Neural progenitor cell (in vitro differentiated cells): ENCODE measurements at regions not wholly inside any gene's neighbourhood (a gene's known extent, or its start where the extent isn't known, plus 50 kb on each side); places are given as distances from the start of the nearest gene placed in this dataset.

Experiments
- DNase-seq: peaks from one replicate; pipeline ENCODE4 v3.0.0-alpha.2; 2016; ENCODE audit warnings: low spot score
- H2AFZ ChIP-seq: fragments of 200-600 bp; sonication (generic); replicated peaks from 2 replicates; pipeline ENCODE4 v1.6.1; 2016; ENCODE audit warnings: antibody characterized with exemption
- H3F3A ChIP-seq: fragments of 200-600 bp; sonication (generic); 2 replicates; pipeline ENCODE4 v1.6.1; 2016; ENCODE audit warnings: antibody characterized with exemption, low read depth
- H3K27ac ChIP-seq: fragments of 200-600 bp; sonication (generic); 2 replicates; pipeline ENCODE4 v1.5.1; 2016; ENCODE audit warnings: mild to moderate bottlenecking
- H3K27me3 ChIP-seq: fragments of 200-600 bp; sonication (generic); 2 replicates; pipeline ENCODE4 v1.6.1; 2016; ENCODE audit warnings: mild to moderate bottlenecking, moderate library complexity
- H3K36me3 ChIP-seq: fragments of 200-600 bp; sonication (generic); 2 replicates; pipeline ENCODE4 v1.5.1; 2016
- H3K4me1 ChIP-seq: fragments of 200-600 bp; sonication (generic); 2 replicates; pipeline ENCODE4 v1.6.1; 2016; ENCODE audit warnings: mixed run types
- H3K4me2 ChIP-seq: fragments of 200-600 bp; sonication (generic); 2 replicates; pipeline ENCODE4 v1.6.1; 2016
- H3K4me3 ChIP-seq: fragments of 200-600 bp; sonication (generic); 2 replicates; pipeline ENCODE4 v1.5.1; 2016
- H3K79me2 ChIP-seq: fragments of 200-600 bp; sonication (generic); 2 replicates; pipeline ENCODE4 v1.6.1; 2016; ENCODE audit warnings: low read depth
- H3K9ac ChIP-seq: fragments of 200-600 bp; sonication (generic); 2 replicates; pipeline ENCODE4 v1.6.1; 2016
- H3K9me3 ChIP-seq: fragments of 200-600 bp; sonication (generic); 2 replicates; pipeline ENCODE4 v1.5.1; 2016; ENCODE audit warnings: low read depth
- H4K20me1 ChIP-seq: fragments of 200-600 bp; sonication (generic); 2 replicates; pipeline ENCODE4 v1.6.1; 2016; ENCODE audit warnings: low read depth
- H3K27ac Mint-ChIP-seq: 3 replicates; pipeline ENCODE4 v1.8.0; 2021; ENCODE audit warnings: mixed read lengths
- H3K27me3 Mint-ChIP-seq: 2 replicates; pipeline ENCODE4 v1.8.0; 2022; ENCODE audit warnings: low read depth, mild to moderate bottlenecking, inconsistent platforms, moderate library complexity, mixed read lengths; ENCODE audit not compliant: insufficient read depth
- H3K36me3 Mint-ChIP-seq: 3 replicates; pipeline ENCODE4 v1.8.0; 2021; ENCODE audit warnings: mixed read lengths
- H3K4me1 Mint-ChIP-seq: 3 replicates; pipeline ENCODE4 v1.8.0; 2021; ENCODE audit warnings: mixed read lengths
- H3K4me3 Mint-ChIP-seq: 3 replicates; pipeline ENCODE4 v1.8.0; 2021; ENCODE audit warnings: mild to moderate bottlenecking, moderate library complexity, mixed read lengths
- H3K9me3 Mint-ChIP-seq: 3 replicates; pipeline ENCODE4 v1.8.0; 2020; ENCODE audit warnings: mixed read lengths
- EZH2 ChIP-seq: fragments of 200-600 bp; sonication (generic); IDR thresholded peaks from 2 replicates; pipeline ENCODE4 v1.6.1; 2017; ENCODE audit warnings: antibody characterized with exemption, mild to moderate bottlenecking, moderate library complexity
- EZH2phosphoT487 ChIP-seq: fragments of 200-600 bp; sonication (generic); IDR thresholded peaks from 2 replicates; pipeline ENCODE4 v1.6.1; 2017; ENCODE audit warnings: antibody characterized with exemption
- TF ChIP-seq, protein P1 (sequence below): fragments of 200-600 bp; sonication (generic); IDR thresholded peaks from 2 replicates; pipeline ENCODE4 v1.5.1; 2017; ENCODE audit warnings: antibody characterized with exemption, mild to moderate bottlenecking

DNA sequence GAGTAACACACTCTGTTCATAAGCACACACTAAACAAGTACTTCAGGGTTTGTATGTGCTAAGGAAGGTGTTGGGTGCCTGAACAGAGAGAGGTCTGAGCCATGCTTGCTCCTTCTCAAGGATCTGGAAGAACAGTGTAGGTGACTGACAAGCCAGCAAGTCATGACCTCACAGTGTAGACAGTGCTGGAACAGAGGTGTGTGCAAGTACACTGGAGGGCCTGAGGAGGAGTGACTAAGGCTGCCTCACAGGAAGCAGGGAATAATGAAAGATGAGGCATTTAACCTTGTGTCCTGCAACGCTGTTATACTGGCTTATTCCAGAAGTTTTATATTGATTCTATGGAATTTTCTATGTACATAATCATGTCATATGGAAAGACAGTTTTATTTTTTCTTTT lies 83.9 kb downstream of the TMEM174 start:
- TF ChIP-seq EZH2 (no peak), EZH2phosphoT487 (no peak)
- TF ChIP-seq, protein P1, sequence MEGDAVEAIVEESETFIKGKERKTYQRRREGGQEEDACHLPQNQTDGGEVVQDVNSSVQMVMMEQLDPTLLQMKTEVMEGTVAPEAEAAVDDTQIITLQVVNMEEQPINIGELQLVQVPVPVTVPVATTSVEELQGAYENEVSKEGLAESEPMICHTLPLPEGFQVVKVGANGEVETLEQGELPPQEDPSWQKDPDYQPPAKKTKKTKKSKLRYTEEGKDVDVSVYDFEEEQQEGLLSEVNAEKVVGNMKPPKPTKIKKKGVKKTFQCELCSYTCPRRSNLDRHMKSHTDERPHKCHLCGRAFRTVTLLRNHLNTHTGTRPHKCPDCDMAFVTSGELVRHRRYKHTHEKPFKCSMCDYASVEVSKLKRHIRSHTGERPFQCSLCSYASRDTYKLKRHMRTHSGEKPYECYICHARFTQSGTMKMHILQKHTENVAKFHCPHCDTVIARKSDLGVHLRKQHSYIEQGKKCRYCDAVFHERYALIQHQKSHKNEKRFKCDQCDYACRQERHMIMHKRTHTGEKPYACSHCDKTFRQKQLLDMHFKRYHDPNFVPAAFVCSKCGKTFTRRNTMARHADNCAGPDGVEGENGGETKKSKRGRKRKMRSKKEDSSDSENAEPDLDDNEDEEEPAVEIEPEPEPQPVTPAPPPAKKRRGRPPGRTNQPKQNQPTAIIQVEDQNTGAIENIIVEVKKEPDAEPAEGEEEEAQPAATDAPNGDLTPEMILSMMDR: no peak
- Histone ChIP-seq H2AFZ (no peak overlapping the region), H3K27ac (no peak overlapping the region), H3K36me3 (no peaks in the 10 kb centered on the region), H3K4me2 (no peak overlapping the region), H3K9me3 (no peaks in the 10 kb centered on the region), H3K9ac (no peak overlapping the region), H4K20me1 (no peaks in the 10 kb centered on the region), H3K27me3 (peaks cover 14% of the 10 kb centered on the region), H3K79me2 (no peaks in the 10 kb centered on the region), H3F3A (no peaks in the 10 kb centered on the region), H3K4me1 (peaks cover 10% of the 10 kb centered on the region), H3K4me3 (no peak overlapping the region)
- H3K4me3 Mint-ChIP-seq: no peak overlapping the region
- no peak for DNase-seq
- peaks cover 6% of the 10 kb centered on the region for H3K4me1 Mint-ChIP-seq
- peaks cover 4% of the 10 kb centered on the region for H3K9me3 Mint-ChIP-seq
- no peak overlapping the region for H3K27ac Mint-ChIP-seq
- peaks cover 6% of the 10 kb centered on the region for H3K27me3 Mint-ChIP-seq
- no peaks in the 10 kb centered on the region for H3K36me3 Mint-ChIP-seq

DNA sequence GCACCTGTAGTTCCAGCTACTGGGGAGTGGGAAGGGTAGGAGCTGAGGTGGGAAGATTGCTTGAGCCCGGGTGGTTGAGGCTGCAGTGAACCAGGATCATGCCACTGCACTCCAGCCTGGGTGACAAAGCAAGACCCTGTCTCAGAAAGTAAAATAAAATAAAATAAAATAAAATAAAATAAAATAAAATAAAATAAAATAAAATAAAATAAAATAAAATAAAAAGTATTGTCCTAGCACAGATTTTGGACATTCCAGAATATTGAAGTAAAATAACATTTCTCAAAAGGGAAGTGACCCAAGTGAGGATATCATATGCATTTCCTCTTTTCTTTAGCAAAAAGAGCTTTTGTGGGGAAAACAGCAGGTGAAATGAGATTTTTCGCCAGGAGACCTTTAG lies 83.5 kb downstream of the TMEM174 start:
- no peaks in the 10 kb centered on the region for H3K79me2 ChIP-seq
- Mint-ChIP-seq H3K4me3 (no peak overlapping the region), H3K9me3 (peaks cover 4% of the 10 kb centered on the region), H3K4me1 (peaks cover 6% of the 10 kb centered on the region), H3K27me3 (peaks cover 6% of the 10 kb centered on the region), H3K36me3 (no peaks in the 10 kb centered on the region), H3K27ac (no peak overlapping the region)
- no peak overlapping the region for H3K27ac ChIP-seq
- H3F3A ChIP-seq: no peaks in the 10 kb centered on the region
- H2AFZ ChIP-seq: no peak overlapping the region
- no peak for DNase-seq
- peaks cover 10% of the 10 kb centered on the region for H3K27me3 ChIP-seq
- H3K9me3 ChIP-seq: no peaks in the 10 kb centered on the region
- no peak overlapping the region for H3K4me3 ChIP-seq
- TF ChIP-seq EZH2 (no peak), EZH2phosphoT487 (no peak)
- TF ChIP-seq, protein P1: no peak
- H4K20me1 ChIP-seq: no peaks in the 10 kb centered on the region
- H3K4me1 ChIP-seq: peaks cover 10% of the 10 kb centered on the region
- H3K9ac ChIP-seq: no peak overlapping the region
- no peaks in the 10 kb centered on the region for H3K36me3 ChIP-seq
- no peak overlapping the region for H3K4me2 ChIP-seq

DNA sequence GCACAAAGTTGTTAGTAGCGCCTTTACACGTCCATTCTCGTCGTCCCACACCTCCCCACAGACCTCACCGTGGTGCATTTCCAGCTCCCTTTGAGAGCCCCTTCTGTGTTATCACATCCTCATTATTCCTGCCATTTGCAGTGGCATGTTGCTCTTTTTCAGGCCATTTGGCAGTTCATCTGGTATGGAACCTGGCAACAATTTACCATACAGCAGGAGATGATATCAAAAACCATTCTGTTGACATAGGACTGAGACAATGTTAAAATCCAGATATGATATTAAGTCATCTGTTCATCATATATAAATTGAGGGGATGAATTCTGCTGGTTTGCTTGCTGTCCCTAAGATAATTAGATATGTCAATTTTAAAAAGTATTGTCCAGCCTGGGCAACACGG lies 83.0 kb downstream of the TMEM174 start:
- H3K4me1 Mint-ChIP-seq: peaks cover 6% of the 10 kb centered on the region
- DNase-seq: no peak

More for the DNA sequence above, 83.0 kb downstream of the TMEM174 start:
- Histone ChIP-seq H3K4me2 (no peak overlapping the region), H3K79me2 (no peaks in the 10 kb centered on the region), H3F3A (no peaks in the 10 kb centered on the region), H4K20me1 (no peaks in the 10 kb centered on the region), H3K27ac (no peak overlapping the region), H2AFZ (no peak overlapping the region), H3K27me3 (peaks cover 8% of the 10 kb centered on the region), H3K9ac (no peak overlapping the region), H3K9me3 (no peaks in the 10 kb centered on the region), H3K4me3 (no peak overlapping the region), H3K36me3 (no peaks in the 10 kb centered on the region), H3K4me1 (peaks cover 10% of the 10 kb centered on the region)
- H3K36me3 Mint-ChIP-seq: no peaks in the 10 kb centered on the region
- peaks cover 6% of the 10 kb centered on the region for H3K27me3 Mint-ChIP-seq
- H3K9me3 Mint-ChIP-seq: peaks cover 4% of the 10 kb centered on the region
- no peak overlapping the region for H3K27ac Mint-ChIP-seq
- no peak overlapping the region for H3K4me3 Mint-ChIP-seq
- TF ChIP-seq, protein P1: no peak
- TF ChIP-seq EZH2phosphoT487: no peak
- no peak for TF ChIP-seq EZH2
